HG02943 (cell line): ENCODE measurements at regions not wholly inside any gene's neighbourhood (a gene's known extent, or its start where the extent isn't known, plus 50 kb on each side); places are given as distances from the start of the nearest gene placed in this dataset.

Experiments used
- ATAC-seq: cut with Tn5 transposase; IDR thresholded peaks from one replicate; pipeline ENCODE4 v1.9.1; 2021; ENCODE audit warnings: mild to moderate bottlenecking, low read depth, moderate library complexity; ENCODE audit not compliant: unreplicated experiment

DNA sequence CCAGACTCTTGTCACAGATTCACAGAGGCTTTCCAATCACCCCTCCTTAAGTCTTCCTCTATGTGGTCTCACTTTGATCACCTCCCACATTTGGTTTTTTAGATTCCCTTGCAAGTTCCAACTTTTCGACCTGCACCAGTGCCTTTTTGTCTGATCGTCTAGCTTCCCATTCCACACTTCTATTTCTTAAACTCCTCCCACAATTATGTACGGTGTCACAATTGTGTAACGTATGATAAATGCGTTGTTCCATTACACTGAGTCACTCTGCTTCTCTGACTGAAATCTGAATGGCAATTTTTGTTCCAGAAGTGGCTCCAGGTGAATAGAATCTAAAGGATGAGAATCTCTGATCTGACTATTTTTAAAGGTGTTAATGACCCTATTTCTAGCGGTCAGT is 320.1 kb downstream of the LMX1A start:
- ATAC-seq: no peak

DNA sequence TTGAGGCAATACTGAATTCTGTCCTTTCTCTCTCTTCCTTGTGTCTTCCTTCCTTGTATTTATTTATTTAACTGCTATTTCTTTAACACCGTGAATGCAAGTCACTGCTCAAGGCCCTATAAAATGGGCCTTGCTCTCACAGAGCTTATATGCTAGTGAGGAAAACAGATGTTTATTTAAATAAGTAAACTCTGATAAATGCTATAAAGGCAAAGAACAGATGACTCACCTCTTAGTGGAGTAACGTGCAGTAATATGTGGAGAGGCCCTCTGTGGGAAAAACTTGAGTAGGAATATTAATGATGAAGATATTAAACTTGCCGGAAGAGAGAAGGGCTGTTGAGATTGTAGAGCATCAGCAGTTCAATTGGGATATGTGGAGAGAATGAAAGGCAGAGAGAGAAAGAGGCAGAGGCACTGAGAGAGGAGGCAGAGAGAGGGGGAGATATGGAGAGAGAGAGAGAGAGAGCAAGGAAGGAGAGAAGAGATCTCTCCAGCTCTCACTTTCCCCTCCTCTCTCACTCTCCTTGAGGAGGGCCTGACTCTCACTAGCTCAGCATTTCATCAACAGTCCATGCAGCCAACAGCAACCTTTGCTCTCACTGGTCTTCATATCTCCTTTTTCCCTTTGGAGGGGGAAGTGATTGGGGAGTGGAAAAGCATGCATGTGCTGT is 322.2 kb downstream of the LMX1A start:
- ATAC-seq: no peak

DNA sequence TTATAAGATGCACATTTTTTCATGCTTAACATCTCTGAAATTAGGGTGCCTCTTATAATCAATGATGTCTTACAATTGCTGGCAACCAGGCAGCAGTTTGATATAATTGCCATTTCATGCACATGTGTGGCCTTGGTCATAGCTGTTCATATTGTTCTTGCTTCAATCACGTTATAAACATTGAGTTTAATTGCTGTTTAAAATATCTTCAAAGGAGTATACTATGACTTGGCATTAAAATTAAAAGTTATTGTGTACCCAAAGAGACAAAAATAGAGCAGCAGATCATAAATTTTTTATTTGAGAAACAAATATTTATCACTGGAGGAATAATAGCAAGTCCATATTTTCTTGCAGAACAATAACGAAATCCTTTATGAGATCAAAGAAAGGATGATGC is 325.5 kb downstream of the LMX1A start:
- ATAC-seq: no peak

DNA sequence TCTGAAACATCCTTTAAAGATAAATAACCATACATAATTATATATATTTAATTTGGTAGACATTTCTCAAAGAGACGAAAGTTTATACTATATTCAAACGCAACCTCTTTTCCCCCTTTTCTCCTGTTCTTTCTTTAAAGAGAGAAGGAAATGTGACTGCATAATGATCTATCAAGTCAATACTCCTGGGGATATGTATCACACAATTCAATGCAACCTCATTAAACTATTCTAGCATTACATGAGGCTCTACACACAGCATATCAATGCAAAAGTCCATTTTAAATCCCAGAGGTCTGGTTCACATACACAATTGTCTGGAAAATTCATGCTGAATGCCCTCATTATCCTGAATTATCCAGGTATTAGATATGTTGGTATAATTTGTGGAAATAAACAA is 330.7 kb downstream of the LMX1A start:
- ATAC-seq: no peak

DNA sequence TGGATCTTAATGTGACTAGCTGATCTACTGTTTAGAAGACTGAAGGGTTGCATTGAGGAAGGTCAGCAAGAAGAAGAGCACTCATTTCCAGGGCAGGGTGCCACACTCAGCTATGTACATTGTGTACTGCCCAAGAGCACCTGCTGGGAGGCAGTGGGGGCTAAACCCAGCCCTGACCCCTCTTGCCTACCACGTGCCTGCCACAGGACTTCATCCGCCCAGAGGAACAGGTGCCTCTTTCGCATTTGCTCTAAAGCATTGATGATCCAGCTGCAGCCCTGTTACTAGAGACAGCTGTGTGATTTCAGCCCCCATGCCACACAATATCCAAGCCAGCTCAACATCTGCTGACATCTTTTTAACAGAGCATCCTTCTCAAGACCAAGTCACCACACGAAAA is 341.8 kb downstream of the LMX1A start:
- no peak for ATAC-seq

DNA sequence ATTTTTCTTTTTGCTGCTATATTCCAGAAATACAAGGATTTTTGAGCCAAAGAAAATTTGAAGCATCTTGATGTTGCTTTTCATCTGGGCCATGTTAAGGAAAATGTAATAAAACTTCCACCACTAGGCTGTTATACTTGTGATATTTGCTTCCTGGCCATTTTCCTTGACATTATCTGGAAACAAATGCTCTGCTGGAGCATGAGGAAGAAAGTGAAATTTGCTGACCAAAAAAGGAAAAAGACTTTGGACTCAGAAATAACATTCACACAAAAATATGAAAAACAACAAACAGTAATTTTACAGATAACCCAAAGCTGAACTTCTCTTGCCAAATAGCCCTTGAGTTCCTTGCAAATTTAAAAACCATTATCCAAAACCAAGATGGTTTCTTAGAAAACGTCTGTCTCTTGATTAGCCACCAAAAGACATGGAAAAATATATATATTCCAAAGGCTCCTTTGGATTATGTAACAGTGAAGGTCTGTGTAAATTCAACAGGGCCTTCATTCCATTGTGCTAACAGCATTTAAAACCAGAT is 344.5 kb downstream of the LMX1A start:
- no peak for ATAC-seq

DNA sequence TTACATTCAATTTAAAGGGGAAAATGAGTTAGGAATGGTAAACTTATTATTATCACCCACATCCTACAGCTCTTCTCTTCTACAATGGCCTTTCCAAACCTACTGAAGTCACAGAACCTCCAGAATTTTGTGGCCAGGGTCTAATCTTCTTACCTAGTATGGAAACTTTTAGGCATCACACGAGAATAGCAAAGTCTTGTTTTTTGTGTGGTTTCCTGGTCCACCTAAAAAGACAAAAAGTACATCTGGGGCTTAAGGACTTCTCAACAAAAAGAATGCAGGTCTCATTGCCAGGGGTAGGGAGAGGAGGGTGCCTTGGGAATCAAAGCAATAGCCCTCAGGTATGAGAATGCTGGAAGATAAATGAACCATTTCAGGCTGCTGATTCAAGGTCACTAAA is 345.3 kb downstream of the LMX1A start:
- no peak for ATAC-seq

DNA sequence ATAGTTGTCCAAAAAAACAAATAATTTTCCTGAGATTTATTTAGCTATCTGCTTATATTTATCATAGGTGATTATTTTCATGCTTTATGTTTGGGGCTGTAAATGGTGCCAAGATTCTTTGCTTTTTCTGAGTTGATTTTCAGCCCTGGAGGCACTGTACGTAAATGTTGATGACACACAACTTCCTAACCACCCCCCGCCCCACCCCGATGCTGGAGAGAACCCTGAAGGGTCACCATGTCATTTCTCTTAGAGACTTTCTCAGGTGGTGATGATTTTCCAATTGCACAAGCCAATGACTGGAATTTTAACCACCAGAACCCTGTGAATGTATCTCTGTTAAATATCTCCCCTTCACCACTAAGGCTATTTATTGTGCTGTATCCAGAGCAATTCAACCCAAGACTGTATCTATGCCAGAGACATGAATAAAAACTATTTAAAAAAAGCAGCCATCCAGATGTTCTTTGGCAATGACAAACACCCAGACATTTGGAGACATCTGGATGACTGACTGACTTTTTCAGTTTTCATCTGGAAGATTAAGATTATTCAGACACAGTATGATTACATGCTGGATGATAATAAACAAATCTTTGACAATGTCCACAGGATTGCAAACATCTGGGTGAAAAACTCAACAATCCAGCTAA is 346.0 kb downstream of the LMX1A start:
- ATAC-seq: no peak

DNA sequence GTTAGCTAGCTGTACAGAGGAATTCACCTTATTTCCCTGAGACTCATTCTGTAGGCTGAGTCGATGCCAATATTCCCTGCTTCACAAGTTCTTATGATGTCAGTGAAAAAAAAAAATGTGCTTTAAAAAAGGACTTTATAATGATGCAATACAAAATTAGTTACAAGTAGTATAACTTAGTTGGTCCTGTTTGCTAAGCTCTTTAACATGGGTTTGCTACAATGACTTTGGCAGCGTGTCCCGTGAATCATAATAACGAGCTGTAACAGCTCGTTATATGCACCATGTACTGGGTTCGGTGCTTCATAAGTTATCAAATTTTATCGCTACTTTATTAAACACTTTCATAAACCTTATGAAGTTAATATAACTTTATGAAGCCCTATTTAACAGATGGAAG is 349.7 kb downstream of the LMX1A start:
- ATAC-seq: no peak

DNA sequence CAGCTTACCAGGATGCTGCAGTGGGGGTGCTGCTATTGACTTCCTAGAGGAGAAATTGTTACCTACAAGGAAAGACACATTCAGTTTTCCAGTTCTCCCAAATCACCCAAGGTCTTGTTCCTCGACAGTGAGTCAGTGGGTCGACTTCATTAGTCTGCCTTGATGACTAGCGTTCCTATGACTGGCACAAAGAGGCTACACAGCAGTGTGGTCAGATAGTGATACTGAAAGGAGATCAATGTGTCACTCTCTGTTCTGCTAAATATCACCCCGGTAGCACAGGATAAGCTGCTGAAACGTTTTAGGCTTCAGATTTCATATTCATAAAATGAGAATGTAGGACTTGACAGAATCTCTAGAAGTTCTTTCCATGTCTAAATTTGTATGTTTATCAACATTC is 357.4 kb downstream of the LMX1A start:
- ATAC-seq: no peak

DNA sequence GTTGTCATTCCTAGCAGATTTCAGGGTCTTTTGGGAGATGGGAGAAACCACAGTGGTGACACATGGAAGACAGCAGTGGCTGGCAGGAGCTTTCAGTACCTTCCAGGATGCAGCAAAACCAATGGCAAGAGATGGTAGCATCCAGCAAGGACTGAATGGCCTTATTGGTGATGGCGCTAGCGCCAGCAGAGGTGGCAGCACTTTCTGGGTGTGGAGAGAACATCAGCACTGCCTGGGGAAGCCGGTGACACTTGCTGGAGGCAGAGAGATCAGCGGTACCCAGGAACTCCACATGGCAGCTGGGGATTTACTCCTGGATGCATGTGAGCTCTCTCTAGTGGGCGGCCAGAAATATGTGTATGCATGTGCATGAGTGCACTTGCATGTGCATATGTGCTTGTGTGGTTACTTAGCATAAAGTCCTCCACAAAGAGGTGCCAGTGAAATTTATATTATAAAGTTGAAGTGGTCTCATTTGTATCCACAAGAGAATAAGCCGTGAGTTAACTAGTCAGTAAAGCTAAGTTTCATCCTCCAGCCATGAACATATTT is 364.7 kb downstream of the LMX1A start:
- no peak for ATAC-seq

DNA sequence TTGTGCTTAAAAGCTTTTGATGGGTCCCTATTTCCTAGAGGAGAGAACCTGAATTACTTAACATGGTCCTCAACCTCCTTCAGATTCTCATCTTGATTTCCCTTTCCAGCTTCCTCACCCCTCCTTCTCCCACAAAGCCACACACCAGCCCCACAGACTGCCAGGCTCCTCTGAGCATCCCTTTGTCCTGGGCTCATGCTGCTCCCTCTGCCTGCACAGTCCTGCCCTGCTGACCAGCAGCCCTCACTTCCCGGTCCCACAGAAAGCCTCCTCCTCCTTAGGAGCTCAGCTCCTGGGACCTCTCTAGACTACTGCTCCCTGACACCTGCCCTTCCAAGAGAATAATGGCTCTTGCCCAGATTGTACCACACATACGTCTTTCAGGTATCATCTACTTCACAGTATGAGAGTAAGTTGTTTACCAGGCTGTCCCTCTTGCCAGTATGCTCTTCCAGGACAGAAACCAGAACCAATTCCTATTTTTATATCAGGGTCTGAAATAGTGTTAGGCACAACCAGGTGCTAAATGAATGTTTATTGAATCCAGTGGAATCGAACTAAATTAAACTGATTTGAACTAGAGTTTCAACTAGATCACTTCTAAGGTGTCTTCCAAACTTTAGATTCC is 373.4 kb downstream of the LMX1A start:
- ATAC-seq: no peak

DNA sequence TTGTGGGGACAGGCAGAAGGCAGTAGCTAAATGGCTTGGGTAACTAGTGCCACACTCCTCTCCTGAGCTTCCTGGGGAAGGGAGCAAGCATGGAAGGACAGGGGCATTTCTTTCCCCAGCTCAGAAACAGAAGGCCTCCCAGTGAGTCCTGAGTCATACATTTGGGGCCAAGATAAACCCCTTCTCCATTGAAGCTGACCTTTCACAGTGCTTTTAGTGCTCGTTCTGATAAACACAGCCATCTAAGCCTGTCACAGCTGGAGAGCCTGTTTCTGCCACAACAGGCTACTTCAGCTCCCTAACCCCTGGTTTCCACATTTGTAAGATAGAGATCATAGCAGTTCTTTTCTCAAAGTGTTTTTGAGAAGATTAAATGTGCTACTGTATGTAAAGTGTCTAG is 374.0 kb downstream of the LMX1A start:
- ATAC-seq: no peak

DNA sequence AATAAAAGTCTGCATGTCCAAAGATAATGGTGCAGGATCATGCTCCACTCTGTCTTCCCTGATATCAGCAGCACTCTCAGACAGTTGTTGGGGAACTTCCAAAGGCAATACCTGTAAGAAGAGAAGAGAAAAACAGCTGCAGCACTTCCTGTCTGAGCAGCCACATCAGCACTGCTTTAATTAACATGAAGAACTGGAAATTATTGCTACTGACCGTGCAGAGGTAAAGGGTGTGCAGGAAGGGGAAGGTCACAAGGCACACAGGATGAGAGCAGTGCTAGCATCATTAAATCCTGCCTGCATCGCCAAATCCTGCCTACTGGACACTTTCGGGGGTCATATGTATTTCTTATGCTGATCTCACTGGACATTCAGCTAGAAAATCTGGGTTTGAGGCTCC is 379.0 kb downstream of the LMX1A start:
- no peak for ATAC-seq

DNA sequence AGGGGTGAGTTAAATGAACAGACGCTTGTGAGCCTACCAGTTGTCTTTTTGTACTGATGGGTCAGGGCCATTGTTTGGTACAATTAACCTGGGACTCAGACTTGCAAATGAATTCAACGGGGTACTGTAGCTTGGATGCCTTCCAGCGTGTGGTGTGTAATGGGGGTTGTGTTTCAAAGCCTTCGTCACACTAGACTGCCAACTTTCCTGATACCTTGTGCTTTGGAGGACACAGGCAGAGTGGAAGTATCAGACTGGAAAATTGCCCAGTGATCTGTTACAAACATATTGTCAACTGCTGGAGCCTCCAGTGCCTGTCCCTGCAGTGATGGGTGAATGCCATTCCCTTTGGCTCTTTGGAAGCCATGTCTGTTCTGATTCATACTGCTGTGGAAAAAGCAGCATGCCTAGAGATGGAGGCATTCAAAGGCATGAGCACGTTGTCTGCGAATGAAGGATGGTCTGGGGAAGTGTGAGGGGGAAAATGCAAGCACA is 384.5 kb downstream of the LMX1A start:
- ATAC-seq: no peak

DNA sequence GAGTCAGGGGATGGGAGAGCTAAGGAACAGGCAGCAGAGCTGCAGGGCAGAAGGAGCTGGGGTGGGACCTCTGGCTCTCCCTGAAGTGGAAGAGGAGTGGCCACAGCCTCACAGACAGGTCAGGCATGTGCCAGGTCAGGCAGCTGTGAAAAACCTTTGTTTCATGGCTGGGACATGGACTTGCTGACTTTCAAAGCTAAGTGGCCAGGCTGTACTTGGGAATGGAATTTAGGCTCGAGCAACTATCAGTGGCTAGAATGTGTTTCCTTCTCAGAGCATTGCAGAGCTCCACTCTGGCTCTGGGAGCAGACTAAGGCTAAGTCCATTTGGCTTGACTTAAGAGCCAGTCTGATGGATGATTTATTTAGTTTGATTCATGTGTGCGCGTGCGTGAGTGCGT is 385.1 kb downstream of the LMX1A start:
- no peak for ATAC-seq

DNA sequence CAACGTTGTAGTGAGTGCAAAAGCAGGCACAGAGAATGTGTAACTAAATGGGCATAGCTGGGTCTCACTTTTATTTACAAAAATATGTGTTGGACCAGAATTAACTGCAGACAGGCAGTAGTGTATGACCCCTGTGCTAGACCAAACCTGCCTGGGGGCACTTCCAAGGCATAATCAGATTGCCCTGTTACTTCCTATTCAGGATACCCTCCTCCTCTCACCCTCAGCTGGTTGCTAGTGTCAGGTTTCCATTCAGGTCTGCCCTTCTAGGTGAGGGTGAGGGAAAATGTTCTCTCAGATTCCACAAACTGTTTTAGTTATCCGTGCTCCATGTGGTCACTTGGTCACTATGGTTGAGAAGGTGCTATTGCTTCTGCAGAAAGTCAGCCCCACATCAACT is 387.3 kb downstream of the LMX1A start:
- ATAC-seq: no peak

DNA sequence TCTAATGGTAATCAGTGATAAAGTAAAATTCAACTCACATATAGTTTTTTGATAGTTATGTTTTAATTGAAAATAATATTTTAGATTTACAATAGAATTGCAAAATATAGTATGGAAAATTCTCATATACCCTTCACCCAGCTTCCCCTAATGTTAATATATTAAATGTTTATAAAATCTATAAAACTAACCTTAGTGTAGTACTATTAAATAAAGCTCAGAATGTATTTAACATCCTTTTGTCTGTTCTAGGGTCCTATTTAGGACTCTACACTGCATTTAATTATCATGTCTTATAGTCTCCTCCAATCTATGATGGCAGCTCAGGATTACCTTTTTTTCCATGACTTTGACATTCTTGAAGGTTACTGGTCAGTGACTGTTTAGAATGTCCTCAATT is 389.2 kb downstream of the LMX1A start:
- no peak for ATAC-seq

DNA sequence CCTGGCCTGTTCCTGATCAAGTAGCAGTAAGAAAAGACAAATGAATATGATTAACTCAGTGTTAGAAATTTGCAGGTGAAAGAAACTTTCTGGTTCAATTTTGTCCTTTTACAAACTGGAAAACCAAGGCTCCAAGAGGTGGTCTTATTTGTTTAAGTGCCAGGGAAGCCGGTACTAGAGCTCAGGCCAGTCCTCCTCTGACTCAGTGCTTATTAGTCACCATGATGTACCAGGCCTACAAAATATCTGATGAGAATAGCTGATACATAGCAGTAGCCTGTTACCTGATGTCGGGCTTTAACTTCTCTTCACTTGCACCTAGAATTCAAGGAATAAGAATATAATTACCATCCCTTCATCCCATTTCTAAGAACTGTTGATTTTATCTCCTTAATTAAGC is 394.8 kb downstream of the LMX1A start:
- ATAC-seq: no peak

DNA sequence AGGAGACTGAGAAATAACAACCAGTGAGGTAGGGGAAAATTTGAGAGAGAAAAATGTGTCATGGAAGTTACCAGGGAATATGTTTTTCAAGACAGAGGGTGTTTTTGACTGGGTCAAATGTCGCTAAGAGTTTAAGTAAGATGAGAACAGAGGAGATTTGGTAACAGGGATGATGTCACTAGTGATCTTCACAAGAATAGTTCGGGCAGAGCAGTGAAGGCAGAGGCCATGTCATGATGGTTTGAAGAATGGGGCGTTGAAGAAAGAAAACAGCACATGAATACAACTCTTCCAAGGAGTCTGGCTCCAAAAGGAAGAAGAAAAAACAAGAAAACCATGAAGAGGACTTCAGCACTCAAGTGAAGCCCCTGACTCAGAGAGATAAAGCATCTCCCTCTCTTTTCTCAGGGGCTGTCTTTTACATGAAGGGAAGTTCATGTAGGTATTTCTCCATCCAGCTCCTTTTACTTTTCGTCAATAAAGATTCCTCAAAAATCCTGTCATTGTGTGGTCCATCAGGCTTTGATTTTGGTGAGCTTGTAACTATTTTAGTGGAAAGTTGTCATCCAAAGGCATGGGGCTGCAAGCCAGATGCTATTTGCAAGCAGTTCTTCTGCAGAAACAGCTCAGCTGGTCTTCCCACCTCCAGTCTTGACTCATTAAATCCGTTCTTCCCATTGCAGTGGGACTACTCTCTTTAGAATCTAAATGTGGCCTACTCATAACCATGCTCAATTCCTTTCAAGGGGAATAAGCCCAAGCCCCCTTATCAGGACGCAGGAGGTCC is 397.3 kb downstream of the LMX1A start:
- ATAC-seq: no peak

DNA sequence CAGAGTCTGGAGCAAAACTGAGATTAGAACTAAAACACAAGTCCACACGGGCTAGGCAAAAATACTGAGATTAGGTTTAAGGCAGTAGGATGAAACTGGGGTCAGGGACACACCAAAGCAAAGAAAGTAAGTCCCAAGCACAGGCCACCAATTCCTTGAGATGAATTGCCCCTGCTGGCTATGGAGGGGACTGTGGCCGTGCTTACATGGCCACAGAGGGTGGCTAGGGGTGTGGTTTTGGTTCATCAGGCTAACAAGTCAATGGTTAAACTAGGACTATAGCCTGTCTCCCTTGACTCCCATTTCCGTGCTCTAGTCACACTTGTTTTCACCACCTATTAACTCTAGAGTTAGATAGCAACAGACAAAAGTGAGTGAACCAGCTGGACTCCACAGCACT is 394.8 kb downstream of the PBX1 start:
- no peak for ATAC-seq
